HEK293T (cell line): ENCODE measurements at regions not wholly inside any gene's neighbourhood (a gene's known extent, or its start where the extent isn't known, plus 50 kb on each side); places are given as distances from the start of the nearest gene placed in this dataset.

Experiments used
- ARNT ChIP-seq: fragments of 450-650 bp; IDR thresholded peaks from 2 replicates; pipeline ENCODE4 v1.6.1; 2017; ENCODE audit warnings: mild to moderate bottlenecking
- CTBP1 ChIP-seq: fragments of 450-650 bp; IDR thresholded peaks from 2 replicates; pipeline ENCODE4 v1.6.1; 2016; ENCODE audit warnings: borderline replicate concordance
- FOXM1 ChIP-seq: fragments of 450-650 bp; IDR thresholded peaks from 2 replicates; pipeline ENCODE4 v1.6.1; 2017; ENCODE audit warnings: mild to moderate bottlenecking, borderline replicate concordance
- HDGF ChIP-seq: fragments of 450-650 bp; IDR thresholded peaks from 2 replicates; pipeline ENCODE4 v1.6.1; 2017; ENCODE audit warnings: antibody characterized with exemption, borderline replicate concordance
- LEF1 ChIP-seq: fragments of 450-650 bp; IDR thresholded peaks from 2 replicates; pipeline ENCODE4 v1.6.1; 2017; ENCODE audit warnings: mild to moderate bottlenecking, borderline replicate concordance
- SP1 ChIP-seq: fragments of 450-650 bp; IDR thresholded peaks from 2 replicates; pipeline ENCODE4 v1.6.1; 2017
- SUZ12 ChIP-seq: fragments of 450-650 bp; IDR thresholded peaks from 2 replicates; pipeline ENCODE4 v1.6.1; 2016; ENCODE audit warnings: mild to moderate bottlenecking
- TARDBP ChIP-seq: fragments of 450-650 bp; IDR thresholded peaks from 2 replicates; pipeline ENCODE4 v1.6.1; 2016

DNA sequence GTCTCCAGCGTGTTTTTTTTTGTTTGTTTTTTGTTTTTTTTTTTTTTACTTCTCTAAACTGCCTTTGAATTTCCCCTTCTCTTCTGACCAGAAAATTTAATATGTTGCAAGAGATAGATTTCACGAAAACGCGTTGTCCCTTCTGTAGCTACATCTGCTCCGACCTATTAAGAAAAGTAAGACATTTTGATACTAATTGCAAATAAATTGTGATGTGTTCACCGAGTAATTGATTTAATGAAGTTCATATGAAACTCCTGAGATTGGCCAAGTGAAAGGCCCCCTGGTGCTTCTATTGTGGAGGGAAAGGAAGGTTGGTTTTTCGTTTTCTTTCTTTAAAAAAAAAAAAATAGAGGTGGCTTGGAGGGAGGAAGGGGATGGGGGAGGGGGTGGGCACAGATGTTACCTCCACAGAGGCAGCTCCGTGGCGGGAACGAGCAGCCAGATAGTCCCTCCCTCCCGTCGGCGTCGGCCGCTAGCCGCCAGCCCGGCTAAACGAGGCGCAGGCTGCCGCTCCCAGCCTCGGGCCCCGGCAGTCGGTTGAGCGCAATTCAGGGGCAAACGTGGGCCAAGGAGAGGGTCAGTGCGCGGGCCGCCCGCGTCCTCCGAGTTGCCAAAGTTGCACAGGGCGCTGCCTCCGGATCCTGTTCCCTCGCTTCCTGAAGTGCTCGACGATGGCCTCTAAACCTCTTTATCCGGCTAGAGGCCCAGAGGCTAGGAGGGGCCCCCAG lies 139.1 kb upstream of the ZIC3 start:
- TF ChIP-seq CTBP1 (no peak), FOXM1 (no peak), SUZ12 (no peak), LEF1 (no peak), TARDBP (no peak), ARNT (no peak), SP1 (no peak), HDGF (no peak)
